ENCODE measurements at regions not wholly inside any gene's neighbourhood (a gene's known extent, or its start where the extent isn't known, plus 50 kb on each side); places are given as distances from the start of the nearest gene placed in this dataset.

DNA sequence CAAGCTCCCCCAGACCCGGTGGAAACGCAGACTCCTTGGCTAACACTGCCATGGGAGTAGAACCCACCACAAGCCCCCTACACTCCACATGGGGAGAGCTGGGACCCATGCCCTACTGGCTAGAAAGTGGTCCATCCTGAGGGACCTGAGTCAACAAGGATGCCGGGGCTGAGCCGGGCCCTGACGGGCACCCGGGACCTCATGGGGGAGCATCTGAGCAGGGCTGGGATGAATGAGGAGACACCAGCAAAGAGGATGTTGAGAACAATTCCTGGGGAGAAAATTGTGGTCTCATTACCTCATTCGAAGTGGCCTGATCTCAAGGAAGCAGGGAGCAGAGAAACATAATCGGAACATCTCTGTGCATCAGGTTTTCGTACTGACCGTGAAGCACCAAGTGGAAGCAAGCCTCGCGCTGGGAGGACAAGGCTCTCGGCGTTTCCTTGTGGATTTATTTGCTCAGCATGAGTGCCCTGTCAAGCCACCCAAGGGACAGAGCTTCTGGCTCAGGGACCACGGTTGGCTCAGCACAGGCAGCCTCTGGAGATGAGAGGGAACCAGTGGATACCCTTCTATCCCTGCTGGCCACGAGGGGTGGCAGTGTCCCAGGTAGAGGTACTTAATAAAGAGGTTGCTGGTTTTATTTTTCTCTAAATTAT is 132.2 kb upstream of the FAM20C start:
- Mint-ChIP-seq H3K9me3 (ENCODE audit: unreplicated experiment) (no peaks in the 10 kb centered on the region), H3K27ac (ENCODE audit: unreplicated experiment) (no peak overlapping the region), H3K27me3 (ENCODE audit: insufficient read depth, unreplicated experiment) (peaks cover 3% of the 10 kb centered on the region), H3K4me3 (ENCODE audit: unreplicated experiment) (no peak overlapping the region), H3K4me1 (ENCODE audit: low read depth, unreplicated experiment) (no peaks in the 10 kb centered on the region), H3K36me3 (ENCODE audit: insufficient read depth, unreplicated experiment) (no peaks in the 10 kb centered on the region)
- intact Hi-C loops (cut with micrococcal nuclease; ENCODE audit: unreplicated experiment): no loop called here
- Histone ChIP-seq H3K27me3 (replicated peaks; ENCODE audit: control insufficient read depth, insufficient read depth, low read length) (no peaks in the 10 kb centered on the region), H3K9me3 (no peaks in the 10 kb centered on the region), H3K4me3 (ENCODE audit: low read depth, low read length) (no peak overlapping the region), H3K36me3 (ENCODE audit: control insufficient read depth, insufficient read depth, low read length) (no peaks in the 10 kb centered on the region; the same call in 1 of the 2 replicates), H3K4me1 (no peaks in the 10 kb centered on the region)
- BruUV-seq (replicated peaks): no TSS peak
- POLR2A ChIA-PET: no interaction called here
- TF ChIP-seq, protein P1, sequence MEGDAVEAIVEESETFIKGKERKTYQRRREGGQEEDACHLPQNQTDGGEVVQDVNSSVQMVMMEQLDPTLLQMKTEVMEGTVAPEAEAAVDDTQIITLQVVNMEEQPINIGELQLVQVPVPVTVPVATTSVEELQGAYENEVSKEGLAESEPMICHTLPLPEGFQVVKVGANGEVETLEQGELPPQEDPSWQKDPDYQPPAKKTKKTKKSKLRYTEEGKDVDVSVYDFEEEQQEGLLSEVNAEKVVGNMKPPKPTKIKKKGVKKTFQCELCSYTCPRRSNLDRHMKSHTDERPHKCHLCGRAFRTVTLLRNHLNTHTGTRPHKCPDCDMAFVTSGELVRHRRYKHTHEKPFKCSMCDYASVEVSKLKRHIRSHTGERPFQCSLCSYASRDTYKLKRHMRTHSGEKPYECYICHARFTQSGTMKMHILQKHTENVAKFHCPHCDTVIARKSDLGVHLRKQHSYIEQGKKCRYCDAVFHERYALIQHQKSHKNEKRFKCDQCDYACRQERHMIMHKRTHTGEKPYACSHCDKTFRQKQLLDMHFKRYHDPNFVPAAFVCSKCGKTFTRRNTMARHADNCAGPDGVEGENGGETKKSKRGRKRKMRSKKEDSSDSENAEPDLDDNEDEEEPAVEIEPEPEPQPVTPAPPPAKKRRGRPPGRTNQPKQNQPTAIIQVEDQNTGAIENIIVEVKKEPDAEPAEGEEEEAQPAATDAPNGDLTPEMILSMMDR (IDR thresholded peaks at IDR 0.05; ENCODE audit: insufficient read depth in 1 of 2, low read depth in 1 of 2, low read length in 1 of 2, severe bottlenecking in 1 of 2, unreplicated experiment in 1 of 2): no peak
- CTCF ChIA-PET: no interaction called here
- peak in 1 of 2 experiments; percentile 17 for DNase-seq

DNA sequence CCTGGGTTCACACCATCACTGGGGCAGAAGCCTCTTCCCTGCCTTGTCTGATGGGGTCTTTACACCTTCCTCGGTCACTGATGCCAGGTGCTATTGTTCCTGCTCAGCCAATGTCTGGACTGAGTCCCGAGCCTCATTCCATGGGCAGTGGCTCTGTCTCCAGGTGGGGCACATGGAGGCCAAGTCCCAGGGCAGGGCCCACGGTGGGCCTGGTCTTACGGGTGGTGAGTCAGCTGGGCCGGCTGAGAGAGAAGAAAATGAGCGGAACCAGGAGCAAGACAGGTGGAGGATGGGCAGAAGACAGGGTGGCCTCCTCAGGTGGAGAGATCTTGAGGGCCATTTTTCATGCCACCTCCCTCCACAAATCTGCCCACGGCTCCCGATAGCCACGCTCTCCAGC is 131.7 kb upstream of the FAM20C start:
- Histone ChIP-seq H3K36me3 (ENCODE audit: control insufficient read depth, insufficient read depth, low read length) (no peaks in the 10 kb centered on the region; the same call in 1 of the 2 replicates), H3K9me3 (no peaks in the 10 kb centered on the region), H3K27me3 (replicated peaks; ENCODE audit: control insufficient read depth, insufficient read depth, low read length) (no peaks in the 10 kb centered on the region), H3K4me3 (ENCODE audit: low read depth, low read length) (no peak overlapping the region), H3K4me1 (no peaks in the 10 kb centered on the region)
- Mint-ChIP-seq H3K36me3 (ENCODE audit: insufficient read depth, unreplicated experiment) (no peaks in the 10 kb centered on the region), H3K27ac (ENCODE audit: unreplicated experiment) (no peak overlapping the region), H3K9me3 (ENCODE audit: unreplicated experiment) (no peaks in the 10 kb centered on the region), H3K4me3 (ENCODE audit: unreplicated experiment) (no peak overlapping the region), H3K27me3 (ENCODE audit: insufficient read depth, unreplicated experiment) (peaks cover 3% of the 10 kb centered on the region), H3K4me1 (ENCODE audit: low read depth, unreplicated experiment) (no peaks in the 10 kb centered on the region)
- TF ChIP-seq, protein P1 (IDR thresholded peaks at IDR 0.05; ENCODE audit: insufficient read depth in 1 of 2, low read depth in 1 of 2, low read length in 1 of 2, severe bottlenecking in 1 of 2, unreplicated experiment in 1 of 2): no peak
- BruUV-seq (replicated peaks): no TSS peak
- ChIA-PET CTCF (no interaction called here), POLR2A (no interaction called here)
- intact Hi-C loops (cut with micrococcal nuclease; ENCODE audit: unreplicated experiment): no loop called here
- no peak for DNase-seq

DNA sequence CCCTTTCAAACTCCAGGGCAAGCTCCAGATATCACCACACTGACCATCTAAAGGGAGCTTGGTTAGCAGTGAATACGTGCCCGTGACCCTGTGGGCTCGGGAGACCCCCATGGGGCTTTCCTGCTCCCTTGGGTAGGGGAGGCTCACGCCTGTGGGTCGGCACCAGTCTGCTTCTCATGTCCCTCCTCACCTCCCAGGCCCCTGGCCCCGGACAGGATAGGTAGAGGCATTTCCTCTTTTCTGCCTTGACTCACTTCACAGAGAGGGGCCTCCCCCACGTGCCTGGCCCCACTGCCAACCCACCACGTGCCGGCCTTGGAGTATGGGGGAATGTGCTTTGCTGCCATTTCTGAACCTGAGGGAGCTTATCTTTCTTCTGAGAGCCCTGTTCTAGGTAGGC is 131.3 kb upstream of the FAM20C start:
- Histone ChIP-seq H3K4me1 (no peaks in the 10 kb centered on the region), H3K4me3 (ENCODE audit: low read depth, low read length) (no peak overlapping the region), H3K27me3 (replicated peaks; ENCODE audit: control insufficient read depth, insufficient read depth, low read length) (no peaks in the 10 kb centered on the region), H3K36me3 (ENCODE audit: control insufficient read depth, insufficient read depth, low read length) (no peaks in the 10 kb centered on the region; the same call in 1 of the 2 replicates), H3K9me3 (no peaks in the 10 kb centered on the region)
- ChIA-PET CTCF (no interaction called here), POLR2A (no interaction called here)
- Mint-ChIP-seq H3K4me1 (ENCODE audit: low read depth, unreplicated experiment) (no peaks in the 10 kb centered on the region), H3K4me3 (ENCODE audit: unreplicated experiment) (no peak overlapping the region), H3K36me3 (ENCODE audit: insufficient read depth, unreplicated experiment) (no peaks in the 10 kb centered on the region), H3K27me3 (ENCODE audit: insufficient read depth, unreplicated experiment) (peaks cover under 1% of the 10 kb centered on the region), H3K27ac (ENCODE audit: unreplicated experiment) (no peak overlapping the region), H3K9me3 (ENCODE audit: unreplicated experiment) (no peaks in the 10 kb centered on the region)
- BruUV-seq (replicated peaks): no TSS peak
- peak in 1 of 2 experiments; percentile 20 for DNase-seq
- TF ChIP-seq, protein P1 (IDR thresholded peaks at IDR 0.05; ENCODE audit: insufficient read depth in 1 of 2, low read depth in 1 of 2, low read length in 1 of 2, severe bottlenecking in 1 of 2, unreplicated experiment in 1 of 2): no peak
- intact Hi-C loops (cut with micrococcal nuclease; ENCODE audit: unreplicated experiment): no loop called here

All from Caco-2 (cell line).